HCT116 (cell line): ENCODE measurements at regions not wholly inside any gene's neighbourhood (a gene's known extent, or its start where the extent isn't known, plus 50 kb on each side); places are given as distances from the start of the nearest gene placed in this dataset.

Experiments
- ATAC-seq: fragments of 200-7000 bp; cut with Tn5 transposase; 2 replicates; pipeline ENCODE4 v1.9.1; 2020; ENCODE audit warnings: mild to moderate bottlenecking, moderate library complexity
- BruUV-seq: library from RNA; stranded (reverse); fragments of 400-500 nt; replicated peaks from 2 replicates; lab custom pipeline; 2021; lab: Mats Ljungman, UMichigan
- CTCF ChIA-PET: fragments of 300-600 bp; sonication (Branson Sonifier 250); formaldehyde crosslinking; loops from one replicate; lab custom pipeline; 2021; ENCODE audit warnings: antibody characterized with exemption; lab: Charles Lee
- POLR2A ChIA-PET: fragments of 300-600, 350-600 bp; sonication (Branson Sonifier 250); formaldehyde crosslinking; loops from one replicate; lab custom pipeline; 2021; ENCODE audit warnings: antibody characterized with exemption; lab: Charles Lee
- RAD21 ChIA-PET, 2 experiments: fragments of 300-600 bp; sonication (Branson Sonifier 250); formaldehyde crosslinking; loops; one replicate each; lab custom pipeline; 2023; ENCODE audit warnings: low total read pairs in 2 of 2; ENCODE audit not compliant: uncharacterized antibody in 2 of 2, unreplicated experiment in 2 of 2, low non-redundant PET in 1 of 2; lab: Charles Lee
- DNase-seq: peaks from one replicate; pipeline ENCODE4 v3.0.0-alpha.2; 2010; ENCODE audit warnings: low read depth, low spot score
- H2AFZ ChIP-seq: fragments of 200-600 bp; shearing (Covaris generic), sonication (generic); 2 replicates; pipeline ENCODE4 v1.6.1; 2017; ENCODE audit warnings: low read depth, mixed run types, mixed read lengths, antibody characterized with exemption, low read length; ENCODE audit not compliant: poor library complexity, severe bottlenecking
- H3K27ac ChIP-seq: 2 replicates; pipeline ENCODE4 v1.5.1; 2012; ENCODE audit warnings: low read depth, low read length
- H3K27me3 ChIP-seq: fragments of 200-600 bp; sonication (generic); 2 replicates; pipeline ENCODE4 v1.6.1; 2016; ENCODE audit warnings: mixed run types, low read length, mixed read lengths; ENCODE audit not compliant: insufficient read depth
- H3K36me3 ChIP-seq, 2 experiments: fragments of 200-500 bp in 1 of 2; fragments of 200-600 bp in 1 of 2; sonication (Bioruptor generic) in 1 of 2; sonication (generic) in 1 of 2; 2 replicates each; pipeline versions ENCODE4 v1.5.1 to v1.6.1; 2014 to 2016; ENCODE audit warnings: low read length in 2 of 2, inconsistent platforms in 1 of 2, mixed read lengths in 1 of 2, mixed run types in 1 of 2; ENCODE audit not compliant: insufficient read depth in 2 of 2, control insufficient read depth in 1 of 2
- H3K4me1 ChIP-seq, 2 experiments: fragments of 200-600 bp in 1 of 2; sonication (generic) in 1 of 2; 2 replicates each; pipeline versions ENCODE4 v1.5.1 to v1.6.1; 2012 to 2017; ENCODE audit warnings: low read length in 2 of 2, inconsistent platforms in 1 of 2, mild to moderate bottlenecking in 1 of 2, mixed read lengths in 1 of 2, mixed run types in 1 of 2, moderate library complexity in 1 of 2; ENCODE audit not compliant: insufficient read depth in 2 of 2, control insufficient read depth in 1 of 2
- H3K4me2 ChIP-seq: fragments of 200-600 bp; sonication (generic); 2 replicates; pipeline ENCODE4 v1.6.1; 2017; ENCODE audit warnings: mixed run types, low read length, mixed read lengths
- H3K4me3 ChIP-seq, 2 experiments: fragments of 200-600 bp in 1 of 2; sonication (generic) in 1 of 2; replicated peaks in 1 of 2; 2 replicates each; pipeline ENCODE4 v1.5.1; 2011 to 2016; ENCODE audit warnings: low read length in 2 of 2, control low read depth in 1 of 2, low read depth in 1 of 2, mild to moderate bottlenecking in 1 of 2, mixed read lengths in 1 of 2, mixed run types in 1 of 2
- H3K79me2 ChIP-seq: fragments of 200-600 bp; sonication (generic); 2 replicates; pipeline ENCODE4 v1.6.1; 2017; ENCODE audit warnings: mild to moderate bottlenecking, mixed run types, low read length, moderate library complexity, mixed read lengths; ENCODE audit not compliant: insufficient read depth
- H3K9ac ChIP-seq: fragments of 200-600 bp; sonication (generic); 2 replicates; pipeline ENCODE4 v1.6.1; 2016; ENCODE audit warnings: low read length, mixed read lengths
- H3K9me2 ChIP-seq: fragments of 200-600 bp; sonication (generic), shearing (Covaris generic); 2 replicates; pipeline ENCODE4 v1.6.1; 2017; ENCODE audit warnings: mixed run types, mild to moderate bottlenecking, moderate library complexity; ENCODE audit not compliant: insufficient read depth
- H3K9me3 ChIP-seq, 2 experiments: fragments of 200-500 bp in 1 of 2; fragments of 200-600 bp in 1 of 2; sonication (Bioruptor generic) in 1 of 2; sonication (generic) in 1 of 2; 2 replicates each; pipeline ENCODE4 v1.6.1; 2014 to 2017; ENCODE audit warnings: low read length in 2 of 2, mixed read lengths in 2 of 2, inconsistent platforms in 1 of 2, low read depth in 1 of 2, mild to moderate bottlenecking in 1 of 2, mixed run types in 1 of 2, moderate library complexity in 1 of 2; ENCODE audit not compliant: control insufficient read depth in 1 of 2, insufficient read depth in 1 of 2
- H4K20me1 ChIP-seq: fragments of 200-600 bp; sonication (generic), shearing (Covaris generic); 2 replicates; pipeline ENCODE4 v1.6.1; 2017; ENCODE audit warnings: mixed run types, mild to moderate bottlenecking, moderate library complexity; ENCODE audit not compliant: insufficient read depth
- CBX3 ChIP-seq: IDR thresholded peaks from 2 replicates; pipeline ENCODE4 v1.6.1; 2012; ENCODE audit warnings: low read depth
- CEBPB ChIP-seq: IDR thresholded peaks from 2 replicates; pipeline ENCODE4 v1.6.1; 2012; ENCODE audit warnings: low read depth
- ELF1 ChIP-seq: IDR thresholded peaks from 2 replicates; pipeline ENCODE4 v1.6.1; 2012; ENCODE audit warnings: low read depth, borderline replicate concordance
- EZH2 ChIP-seq: fragments of 200-600 bp; sonication (generic); IDR thresholded peaks from 2 replicates; pipeline ENCODE4 v1.6.1; 2017; ENCODE audit warnings: antibody characterized with exemption, mixed run types
- RAD21 ChIP-seq: IDR thresholded peaks from 2 replicates; pipeline ENCODE4 v1.6.1; 2012; ENCODE audit warnings: low read depth, mild to moderate bottlenecking
- REST ChIP-seq: IDR thresholded peaks from 2 replicates; pipeline ENCODE4 v1.6.1; 2012; ENCODE audit warnings: low read depth
- TCF7L2 ChIP-seq: IDR thresholded peaks from 2 replicates; pipeline ENCODE4 v1.7.0; 2011; ENCODE audit warnings: borderline replicate concordance, inconsistent platforms; ENCODE audit not compliant: insufficient read depth, insufficient read length; ENCODE audit errors: extremely low read depth
- intact Hi-C: fragments of 100-400 bp; cut with micrococcal nuclease; formaldehyde crosslinking; loops from 2 replicates; pipeline ENCODE4 v1.10.0; 2022
- TF ChIP-seq, protein P1 (sequence below), 3 experiments: fragments of 200-600 bp in 1 of 3; sonication (generic) in 1 of 3; IDR thresholded peaks in 2 of 3; conservative IDR thresholded peaks in 1 of 3; 2 replicates each; pipeline ENCODE4 v1.5.1; 2012 to 2017; ENCODE audit warnings: low read depth in 2 of 3, low read length in 2 of 3, antibody characterized with exemption in 1 of 3, borderline replicate concordance in 1 of 3, control low read depth in 1 of 3, mild to moderate bottlenecking in 1 of 3, mixed read lengths in 1 of 3, mixed run types in 1 of 3, moderate library complexity in 1 of 3; ENCODE audit not compliant: insufficient read depth in 1 of 3
- TF ChIP-seq, protein P2 (sequence below): IDR thresholded peaks from 2 replicates; pipeline ENCODE4 v1.6.1; 2011; ENCODE audit warnings: mild to moderate bottlenecking, low read length, moderate library complexity; ENCODE audit not compliant: insufficient replicate concordance; ENCODE audit errors: extremely low read depth

DNA sequence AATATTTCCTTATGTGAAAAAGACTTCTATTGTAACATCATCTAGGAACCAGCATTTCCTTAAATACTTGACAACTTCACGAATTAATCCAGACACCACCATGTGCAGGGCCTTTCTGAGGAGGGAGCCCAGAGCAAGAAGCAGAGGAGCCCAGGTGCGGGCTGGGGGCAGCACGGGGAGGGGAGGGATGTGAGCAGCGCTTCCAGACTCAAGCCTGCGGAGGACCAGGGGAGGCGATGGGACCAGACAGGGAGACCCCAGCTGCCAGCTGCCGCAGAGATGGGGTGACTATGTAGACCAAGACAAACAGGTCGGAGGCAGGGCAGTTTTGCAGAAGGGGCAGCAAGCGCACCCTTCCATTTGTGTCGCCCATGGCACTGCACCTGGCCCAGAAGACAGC is 596.1 kb downstream of the IRX1 start (continued):
- TF ChIP-seq, protein P1, sequence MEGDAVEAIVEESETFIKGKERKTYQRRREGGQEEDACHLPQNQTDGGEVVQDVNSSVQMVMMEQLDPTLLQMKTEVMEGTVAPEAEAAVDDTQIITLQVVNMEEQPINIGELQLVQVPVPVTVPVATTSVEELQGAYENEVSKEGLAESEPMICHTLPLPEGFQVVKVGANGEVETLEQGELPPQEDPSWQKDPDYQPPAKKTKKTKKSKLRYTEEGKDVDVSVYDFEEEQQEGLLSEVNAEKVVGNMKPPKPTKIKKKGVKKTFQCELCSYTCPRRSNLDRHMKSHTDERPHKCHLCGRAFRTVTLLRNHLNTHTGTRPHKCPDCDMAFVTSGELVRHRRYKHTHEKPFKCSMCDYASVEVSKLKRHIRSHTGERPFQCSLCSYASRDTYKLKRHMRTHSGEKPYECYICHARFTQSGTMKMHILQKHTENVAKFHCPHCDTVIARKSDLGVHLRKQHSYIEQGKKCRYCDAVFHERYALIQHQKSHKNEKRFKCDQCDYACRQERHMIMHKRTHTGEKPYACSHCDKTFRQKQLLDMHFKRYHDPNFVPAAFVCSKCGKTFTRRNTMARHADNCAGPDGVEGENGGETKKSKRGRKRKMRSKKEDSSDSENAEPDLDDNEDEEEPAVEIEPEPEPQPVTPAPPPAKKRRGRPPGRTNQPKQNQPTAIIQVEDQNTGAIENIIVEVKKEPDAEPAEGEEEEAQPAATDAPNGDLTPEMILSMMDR (IDR thresholded peaks at IDR 0.05 in 2 of 3, conservative IDR thresholded peaks at IDR 0.05 in 1 of 3; ENCODE audit: borderline replicate concordance in 1 of 3, insufficient read depth in 1 of 3, low read depth in 2 of 3, low read length in 2 of 3), result no peak
- no peak for TF ChIP-seq TCF7L2

GRCh38 chr5:4192111-4192510 is 596.5 kb downstream of the IRX1 start:
- Histone ChIP-seq H3K4me2 (no peak overlapping the region), H3K36me3 (no peaks in the 10 kb centered on the region), H3K27me3 (no peaks in the 10 kb centered on the region), H3K4me3 (no peak overlapping the region), H3K9ac (no peak overlapping the region), H3K79me2 (no peaks in the 10 kb centered on the region), H3K27ac (no peak overlapping the region), H3K9me2 (no peaks in the 10 kb centered on the region), H3K9me3 (peaks cover 0 to 20% of the 10 kb centered on the region in 2 experiments; a peak in 2 of 4 replicates), H4K20me1 (no peaks in the 10 kb centered on the region), H2AFZ (no peak overlapping the region), H3K4me1 (no peaks in the 10 kb centered on the region)
- ATAC-seq (no peak), DNase-seq (no peak)
- intact Hi-C loops, result no loop called here
- RAD21 ChIA-PET, result no interaction called here
- POLR2A ChIA-PET, result no interaction called here
- CTCF ChIA-PET, result no interaction called here
- no peak for TF ChIP-seq TCF7L2
- no peak for TF ChIP-seq CEBPB
- no peak for TF ChIP-seq RAD21
- TF ChIP-seq, protein P2, sequence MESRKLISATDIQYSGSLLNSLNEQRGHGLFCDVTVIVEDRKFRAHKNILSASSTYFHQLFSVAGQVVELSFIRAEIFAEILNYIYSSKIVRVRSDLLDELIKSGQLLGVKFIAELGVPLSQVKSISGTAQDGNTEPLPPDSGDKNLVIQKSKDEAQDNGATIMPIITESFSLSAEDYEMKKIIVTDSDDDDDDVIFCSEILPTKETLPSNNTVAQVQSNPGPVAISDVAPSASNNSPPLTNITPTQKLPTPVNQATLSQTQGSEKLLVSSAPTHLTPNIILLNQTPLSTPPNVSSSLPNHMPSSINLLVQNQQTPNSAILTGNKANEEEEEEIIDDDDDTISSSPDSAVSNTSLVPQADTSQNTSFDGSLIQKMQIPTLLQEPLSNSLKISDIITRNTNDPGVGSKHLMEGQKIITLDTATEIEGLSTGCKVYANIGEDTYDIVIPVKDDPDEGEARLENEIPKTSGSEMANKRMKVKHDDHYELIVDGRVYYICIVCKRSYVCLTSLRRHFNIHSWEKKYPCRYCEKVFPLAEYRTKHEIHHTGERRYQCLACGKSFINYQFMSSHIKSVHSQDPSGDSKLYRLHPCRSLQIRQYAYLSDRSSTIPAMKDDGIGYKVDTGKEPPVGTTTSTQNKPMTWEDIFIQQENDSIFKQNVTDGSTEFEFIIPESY, result no peak
- no peak for TF ChIP-seq REST
- no peak for TF ChIP-seq CBX3
- no peak for TF ChIP-seq ELF1
- no peak for TF ChIP-seq EZH2
- no TSS peak for BruUV-seq
